NCI-H748 (cell line): ENCODE measurements at regions not wholly inside any gene's neighbourhood (a gene's known extent, or its start where the extent isn't known, plus 50 kb on each side); places are given as distances from the start of the nearest gene placed in this dataset.
A peak's percentile ranks its signal among the peaks of the same experiment; 100 is the strongest.
"Not testable (repeated sequence)": the region's sequence is repeated elsewhere in the genome, so short reads cannot be mapped to it uniquely, and the experiment has no call there.

Experiments
- DNase-seq: peaks from one replicate; lab custom pipeline; 2025; ENCODE audit not compliant: unreplicated experiment; lab: John Stamatoyannopoulos, UW

DNA sequence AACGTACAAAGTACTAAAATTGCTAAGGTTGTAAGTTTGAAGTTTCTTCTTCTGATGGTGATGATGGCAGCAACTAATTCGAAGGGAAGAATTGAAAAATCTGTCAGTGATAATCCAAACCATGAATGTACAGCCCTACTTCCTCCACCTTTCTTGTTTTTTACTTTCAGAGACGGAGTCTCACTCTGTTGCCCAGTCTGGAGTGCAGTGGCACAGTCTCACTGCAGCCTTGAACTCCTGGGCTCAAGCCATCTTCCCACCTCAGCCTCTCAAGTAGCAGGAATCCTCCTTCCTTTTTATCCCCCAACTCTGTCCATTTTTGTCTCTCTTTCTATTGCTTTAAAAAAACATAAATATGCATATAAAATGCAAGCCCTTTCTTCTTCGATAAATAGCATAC, 112.3 kb upstream of the SOX21 start:
- no peak for DNase-seq

GRCh38 chr13:94822356-94822755, 110.0 kb upstream of the SOX21 start:
- no peak for DNase-seq

DNA sequence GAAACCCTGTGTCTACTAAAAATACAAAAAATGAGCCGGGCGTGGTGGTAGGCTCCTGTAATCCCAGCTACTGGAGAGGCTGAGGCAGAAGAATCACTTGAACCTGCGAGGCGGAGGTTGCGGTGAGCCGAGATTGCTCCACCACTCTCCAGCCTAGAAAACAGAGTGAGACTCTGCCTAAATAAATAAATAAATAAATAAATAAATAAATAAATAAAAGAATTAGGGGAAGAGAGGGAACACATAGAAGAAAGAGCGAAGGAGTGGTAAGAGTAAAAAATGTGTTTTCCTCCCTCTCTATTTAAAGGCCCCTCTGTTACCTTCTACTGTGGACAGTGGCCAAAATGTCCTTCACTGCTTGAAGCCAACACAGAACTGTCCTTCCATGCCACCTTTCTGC, 103.9 kb upstream of the SOX21 start:
- no peak for DNase-seq

- DNase-seq: no peak
Observed at GRCh38 chr13:94813920-94814475, 101.7 kb upstream of the SOX21 start.

- DNase-seq: no peak
Observed at GRCh38 chr13:94811753-94812152, 99.4 kb upstream of the SOX21 start.

DNA sequence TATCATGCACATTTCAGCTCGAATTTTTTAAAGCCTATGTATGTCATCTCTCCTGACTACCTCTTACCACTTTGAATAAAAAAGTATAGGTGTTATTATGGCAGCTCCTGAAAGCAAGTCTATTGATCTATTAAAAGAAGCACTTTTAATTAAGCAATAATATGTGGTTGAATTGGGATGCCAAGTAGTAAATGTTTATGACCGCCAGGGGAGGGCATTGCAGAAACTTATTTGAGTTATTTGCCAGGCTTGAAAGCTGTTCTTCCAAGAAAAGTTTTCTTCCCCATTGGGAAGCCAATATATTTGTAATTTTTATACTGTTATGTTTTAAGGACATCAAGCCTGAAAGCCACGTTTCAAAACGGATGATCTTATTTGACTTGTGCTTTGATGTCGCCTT, 88.1 kb upstream of the SOX21 start:
- no peak for DNase-seq

GRCh38 chr13:94799299-94799698, 87.0 kb upstream of the SOX21 start:
- no peak for DNase-seq

GRCh38 chr13:94798738-94799137, 86.4 kb upstream of the SOX21 start:
- no peak for DNase-seq

- no peak for DNase-seq
Observed at GRCh38 chr13:94795292-94795691, 82.9 kb upstream of the SOX21 start.

GRCh38 chr13:94786246-94786645, 73.9 kb upstream of the SOX21 start:
- not testable (repeated sequence) for DNase-seq

GRCh38 chr13:94784066-94784465, 71.7 kb upstream of the SOX21 start:
- DNase-seq: no peak

DNA sequence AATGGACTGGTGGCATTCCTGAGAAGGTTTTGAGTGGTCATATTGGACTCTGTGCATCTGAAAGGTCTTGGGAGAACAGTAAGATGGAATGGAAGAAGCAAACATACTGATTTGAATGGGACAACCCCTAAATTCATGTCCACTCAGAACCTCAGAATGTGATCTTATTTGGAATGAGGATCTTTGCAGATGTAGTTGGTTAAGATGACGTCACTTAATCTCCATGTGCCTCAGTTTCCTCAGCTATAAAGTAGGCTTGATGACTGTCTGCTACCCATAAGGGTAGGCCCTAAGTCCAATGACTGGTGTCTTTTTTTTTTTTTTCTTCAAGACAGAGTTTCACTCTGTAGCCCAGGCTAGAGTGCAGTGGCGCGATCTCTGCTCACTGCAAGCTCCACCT, 71.1 kb upstream of the SOX21 start:
- no peak for DNase-seq

DNA sequence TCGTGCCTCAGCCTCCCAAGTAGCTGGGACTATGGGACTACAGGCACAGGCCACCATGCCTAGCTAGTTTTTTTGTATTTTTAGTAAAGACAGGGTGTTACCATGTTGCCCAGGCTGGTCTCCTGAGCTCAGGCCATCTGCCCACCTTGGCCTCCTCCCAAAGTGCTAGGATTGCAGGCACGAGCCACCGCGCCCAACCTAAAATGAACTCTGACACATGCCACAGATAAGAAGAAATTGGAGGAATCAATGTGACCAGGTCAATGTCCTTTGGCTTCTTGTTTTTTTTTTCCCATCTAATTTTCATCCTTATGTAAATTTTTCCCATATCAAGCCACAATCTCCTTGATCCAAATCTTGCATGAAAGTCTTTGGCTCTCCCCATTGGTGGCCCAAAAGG, 68.1 kb upstream of the SOX21 start:
- DNase-seq: no peak

DNA sequence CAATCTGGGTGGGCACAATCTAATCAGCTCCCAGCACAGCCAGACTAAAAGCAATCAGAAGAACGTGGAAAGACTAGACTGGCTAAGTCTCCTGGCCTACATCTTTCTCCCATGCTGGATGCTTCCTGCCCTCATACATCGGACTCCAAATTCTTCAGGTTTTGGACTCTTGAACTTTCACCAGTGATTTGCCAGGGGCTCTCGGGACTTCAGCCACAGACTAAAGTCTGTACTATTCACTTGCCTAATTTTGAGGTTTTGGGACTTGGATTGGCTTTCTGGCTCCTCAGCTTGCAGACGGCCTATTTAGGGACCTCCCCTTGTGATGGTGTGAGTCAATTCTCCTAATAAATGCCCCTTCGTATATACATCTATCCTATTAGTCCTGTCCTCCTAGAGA, 66.6 kb upstream of the SOX21 start:
- no peak for DNase-seq

DNA sequence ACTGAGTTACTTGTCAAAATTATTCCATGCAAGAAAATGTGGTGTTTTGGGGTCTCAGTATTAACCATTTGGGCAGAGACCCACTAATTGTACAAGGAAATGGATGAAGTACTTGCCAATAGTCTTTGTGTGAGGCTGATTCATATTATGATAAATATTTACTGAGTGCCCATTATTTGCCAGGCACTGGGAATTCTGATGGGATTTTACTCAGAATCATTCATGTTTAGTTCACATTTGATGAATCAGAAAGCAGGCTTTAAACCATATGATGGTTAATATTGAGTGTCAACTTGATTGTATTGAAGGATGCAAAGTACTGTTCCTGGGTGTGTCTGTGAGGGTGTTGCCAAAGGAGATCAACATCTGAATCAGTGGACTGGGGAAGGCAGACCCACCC, 66.2 kb upstream of the SOX21 start:
- no peak for DNase-seq

- no peak for DNase-seq
Observed at GRCh38 chr13:94776956-94777355, 64.6 kb upstream of the SOX21 start.

DNA sequence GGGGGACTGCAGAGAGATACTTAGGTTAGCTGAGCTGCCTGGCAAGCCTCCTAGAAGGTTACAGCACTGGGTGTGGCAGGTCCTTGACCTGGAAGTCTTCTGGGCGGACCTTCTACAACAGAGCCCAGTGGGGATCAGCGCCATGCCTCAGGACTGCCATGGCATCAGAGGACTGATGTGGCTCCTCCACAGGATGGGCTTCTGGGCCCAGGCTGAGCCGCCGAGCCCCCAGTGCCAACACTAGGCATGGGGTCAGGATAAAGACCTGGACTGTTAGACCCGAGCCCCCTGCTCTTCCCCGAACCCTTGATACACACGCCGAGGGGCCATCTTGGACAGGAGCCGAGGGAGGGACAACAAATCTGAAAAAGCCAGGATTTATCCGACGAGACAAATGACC, 64.0 kb upstream of the SOX21 start:
- DNase-seq: no peak

GRCh38 chr13:94765814-94766213, 53.5 kb upstream of the SOX21 start:
- peak; percentile 24 for DNase-seq

GRCh38 chr13:94764576-94765321, 52.4 kb upstream of the SOX21 start:
- peak; percentile 22 for DNase-seq
